AG09309 (cell line): ENCODE measurements at regions not wholly inside any gene's neighbourhood (a gene's known extent, or its start where the extent isn't known, plus 50 kb on each side); places are given as distances from the start of the nearest gene placed in this dataset.
A peak's percentile ranks its signal among the peaks of the same experiment; 100 is the strongest.

Experiments
- DNase-seq: peaks from one replicate; pipeline ENCODE4 v3.0.0-alpha.2; 2010; ENCODE audit warnings: low read depth
- H3K4me3 ChIP-seq: 2 replicates; pipeline ENCODE4 v1.5.1; 2011; ENCODE audit warnings: mild to moderate bottlenecking, low read depth, low read length, moderate library complexity; ENCODE audit not compliant: control insufficient read depth
- CTCF ChIP-seq: IDR thresholded peaks from 2 replicates; pipeline ENCODE4 v1.5.1; 2011; ENCODE audit warnings: mild to moderate bottlenecking, low read depth, low read length, inconsistent platforms; ENCODE audit not compliant: insufficient read depth, control insufficient read depth; ENCODE audit errors: missing control alignments

GRCh38 chr16:55056585-55057401 lies 126.1 kb downstream of the IRX5 start:
- DNase-seq: no peak
- H3K4me3 ChIP-seq: peak overlapping the region; percentile 28
- no peak for TF ChIP-seq CTCF

GRCh38 chr16:55057866-55058265 lies 127.2 kb downstream of the IRX5 start:
- no peak for DNase-seq
- no peak for TF ChIP-seq CTCF
- no peak overlapping the region for H3K4me3 ChIP-seq

GRCh38 chr16:55058576-55058975 lies 127.9 kb downstream of the IRX5 start:
- no peak for TF ChIP-seq CTCF
- no peak for DNase-seq
- no peak overlapping the region for H3K4me3 ChIP-seq

- H3K4me3 ChIP-seq: no peak overlapping the region
- no peak for TF ChIP-seq CTCF
- DNase-seq: no peak
Measured at GRCh38 chr16:55059146-55059545, 128.5 kb downstream of the IRX5 start.

- no peak for DNase-seq
- no peak for TF ChIP-seq CTCF
- no peak overlapping the region for H3K4me3 ChIP-seq
Measured at GRCh38 chr16:55061126-55061525, 130.5 kb downstream of the IRX5 start.

- TF ChIP-seq CTCF: no peak
- H3K4me3 ChIP-seq: no peak overlapping the region
- DNase-seq: no peak
Measured at GRCh38 chr16:55062442-55062841, 131.8 kb downstream of the IRX5 start.
